Fibroblast of skin of scalp (primary cell): ENCODE measurements at regions not wholly inside any gene's neighbourhood (a gene's known extent, or its start where the extent isn't known, plus 50 kb on each side); places are given as distances from the start of the nearest gene placed in this dataset.
"Not testable (repeated sequence)": the region's sequence is repeated elsewhere in the genome, so short reads cannot be mapped to it uniquely, and the experiment has no call there.

Source experiments
- DNase-seq: peaks from one replicate; pipeline ENCODE4 v3.0.0-alpha.2; 2013

DNA sequence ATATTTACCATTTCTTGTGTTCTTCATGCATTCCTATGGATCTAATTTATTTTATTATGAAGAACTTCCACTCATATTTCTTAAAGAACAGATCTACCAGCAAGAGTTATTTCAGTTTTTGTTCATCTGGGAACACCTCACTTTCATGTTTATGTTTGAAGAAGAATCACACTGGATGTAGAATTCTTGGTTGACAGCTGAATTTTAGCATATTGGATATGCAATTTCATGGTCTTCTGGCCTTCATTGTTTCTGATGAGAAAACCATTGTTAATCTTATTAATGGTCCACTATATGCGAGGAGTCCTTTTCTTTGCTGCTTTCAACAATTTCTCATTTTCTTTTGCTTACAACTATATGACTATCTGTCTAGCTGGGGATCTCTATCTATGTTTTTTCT, 189.2 kb downstream of the UXS1 start:
- DNase-seq: no peak

DNA sequence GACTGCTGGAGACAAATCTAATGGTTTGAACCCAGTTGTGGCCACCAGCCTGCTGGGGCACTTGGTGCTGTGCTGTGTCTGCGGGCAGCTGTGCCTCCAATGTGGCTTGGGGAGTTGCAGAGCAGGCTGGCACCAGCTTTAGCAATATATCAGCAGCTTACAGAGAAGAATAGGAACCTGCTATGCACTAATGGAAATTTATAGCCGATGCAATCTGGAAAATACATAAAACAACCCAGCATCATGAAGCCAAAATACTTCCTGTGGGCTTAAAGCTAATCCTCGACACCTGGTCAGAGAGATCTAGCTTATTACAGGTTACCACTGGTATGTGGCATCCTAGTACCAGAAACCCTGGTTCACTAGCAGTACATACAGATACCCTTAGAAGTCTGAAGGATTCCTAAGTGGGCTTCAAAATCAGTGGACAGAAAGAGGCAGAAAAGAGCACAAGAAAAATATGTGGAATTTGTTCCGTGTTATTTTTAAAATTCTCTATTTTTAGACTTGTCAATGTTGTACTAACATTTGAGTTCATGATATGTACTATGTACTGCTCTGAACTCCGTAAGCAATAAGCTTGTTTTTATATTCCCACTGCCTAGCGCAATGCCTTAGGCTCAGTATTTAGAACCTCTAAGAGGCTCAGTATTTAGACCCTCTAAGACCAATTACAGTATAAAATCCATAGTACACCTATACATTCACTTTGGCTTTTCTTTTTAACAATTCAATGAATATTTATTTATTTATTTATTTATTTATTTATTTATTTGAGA, 194.7 kb downstream of the UXS1 start:
- DNase-seq: no peak

- no peak for DNase-seq
These were observed 196.4 kb downstream of the UXS1 start for GRCh38 chr2:105997711-105998110.

DNA sequence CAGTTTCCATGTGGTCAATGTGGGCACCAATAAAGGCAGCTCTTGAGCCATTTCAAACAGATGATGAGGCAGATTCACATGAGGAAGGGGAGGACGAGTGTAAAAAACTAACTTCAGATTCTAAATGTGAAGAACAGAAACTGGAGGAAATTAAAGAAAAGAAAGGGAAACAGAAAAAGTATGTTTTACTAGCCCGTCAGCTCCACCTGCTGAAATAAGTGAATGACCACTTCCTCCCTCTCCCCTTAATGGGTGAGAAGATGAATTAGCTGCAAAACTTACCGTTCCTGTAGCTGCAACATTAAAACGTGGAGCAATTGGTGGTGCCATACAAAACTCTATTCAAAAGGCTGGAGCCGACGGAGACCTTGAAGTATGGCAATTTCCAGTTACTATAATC, 203.5 kb downstream of the UXS1 start:
- no peak for DNase-seq

GRCh38 chr2:105989803-105990202, 204.3 kb downstream of the UXS1 start:
- DNase-seq: not testable (repeated sequence)

DNA sequence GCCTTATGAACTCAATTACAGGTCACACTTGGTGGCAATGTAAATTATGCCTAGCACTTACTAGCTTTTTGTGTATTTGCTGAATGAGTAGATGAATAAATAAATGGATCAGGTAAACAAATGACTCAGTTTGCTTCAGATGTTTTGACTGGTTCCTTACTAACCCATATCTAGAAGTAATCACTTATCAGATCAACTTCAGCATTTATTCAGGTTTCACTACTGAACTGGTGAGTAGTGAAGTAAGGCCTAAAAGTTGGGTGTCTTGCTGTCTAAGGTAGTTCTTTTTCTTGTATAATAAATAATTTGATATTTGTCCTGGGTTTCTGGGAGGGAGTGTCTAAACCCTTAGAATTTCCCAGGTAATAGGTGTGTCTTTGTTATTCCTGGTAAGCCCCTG, 205.0 kb downstream of the UXS1 start:
- no peak for DNase-seq

DNA sequence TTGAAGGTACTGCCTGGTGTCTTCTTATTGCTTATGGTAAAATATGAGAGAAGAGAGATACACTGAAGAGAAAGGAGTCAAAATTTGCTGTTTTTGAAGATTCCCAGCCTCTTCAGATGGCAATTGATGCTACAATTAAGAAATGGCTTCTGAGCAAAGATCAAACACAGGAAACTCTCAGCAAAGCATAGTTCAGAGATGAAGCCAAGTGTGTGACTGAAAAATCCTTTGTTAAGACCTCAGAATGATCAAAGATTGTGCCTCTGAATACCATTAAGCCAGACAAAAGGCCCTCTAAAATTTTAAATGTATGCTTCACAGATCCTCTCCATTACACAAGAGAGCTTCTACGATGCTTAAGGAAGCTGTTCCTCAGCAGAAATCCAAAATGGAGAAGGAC, 216.3 kb downstream of the UXS1 start:
- DNase-seq: no peak

- DNase-seq: peak; percentile 74
These were observed 216.9 kb downstream of the UXS1 start for GRCh38 chr2:105977212-105977611.

DNA sequence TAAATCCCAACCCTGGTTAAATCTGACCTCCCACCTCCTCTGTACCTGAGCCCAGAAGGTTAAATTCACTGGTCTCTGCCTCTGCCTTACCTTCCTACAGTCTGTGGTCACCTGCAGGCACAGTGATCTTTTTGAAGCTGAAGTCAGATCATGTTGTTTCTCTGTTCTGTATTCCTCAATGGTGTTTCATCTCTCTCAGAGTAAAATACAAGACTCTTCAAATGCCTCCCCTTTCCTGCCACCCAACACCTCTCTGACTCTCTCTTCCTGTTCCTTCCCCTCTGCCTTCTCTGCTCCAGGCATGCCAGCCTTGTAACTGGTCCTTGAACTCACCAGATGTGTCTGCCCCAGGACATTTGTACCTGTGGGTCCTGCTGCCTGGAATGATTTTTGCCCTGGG, 219.3 kb downstream of the UXS1 start:
- no peak for DNase-seq

DNA sequence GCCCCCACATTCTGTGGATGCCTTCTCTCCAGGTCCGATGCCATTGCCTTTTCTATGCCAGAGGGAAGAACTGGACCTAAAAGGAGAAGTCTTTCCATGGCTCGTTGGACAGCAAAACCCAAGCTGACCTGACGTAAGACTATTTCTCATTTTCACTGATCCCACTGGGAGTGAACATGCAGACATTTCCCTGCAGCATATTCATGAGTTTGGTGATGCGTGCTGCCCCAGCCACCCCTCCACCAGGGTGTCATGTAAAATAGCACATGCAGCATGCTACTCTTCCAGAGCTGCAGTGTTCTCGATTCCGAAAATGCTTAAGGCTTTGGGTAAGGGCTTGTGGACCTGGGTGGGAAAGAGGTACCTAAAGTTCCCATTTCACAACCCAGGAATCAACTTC, 221.2 kb downstream of the UXS1 start:
- no peak for DNase-seq

- no peak for DNase-seq
These were observed 221.9 kb downstream of the UXS1 start for GRCh38 chr2:105972246-105972645.

- DNase-seq: no peak
These were observed 224.5 kb downstream of the UXS1 start for GRCh38 chr2:105969552-105969951.

DNA sequence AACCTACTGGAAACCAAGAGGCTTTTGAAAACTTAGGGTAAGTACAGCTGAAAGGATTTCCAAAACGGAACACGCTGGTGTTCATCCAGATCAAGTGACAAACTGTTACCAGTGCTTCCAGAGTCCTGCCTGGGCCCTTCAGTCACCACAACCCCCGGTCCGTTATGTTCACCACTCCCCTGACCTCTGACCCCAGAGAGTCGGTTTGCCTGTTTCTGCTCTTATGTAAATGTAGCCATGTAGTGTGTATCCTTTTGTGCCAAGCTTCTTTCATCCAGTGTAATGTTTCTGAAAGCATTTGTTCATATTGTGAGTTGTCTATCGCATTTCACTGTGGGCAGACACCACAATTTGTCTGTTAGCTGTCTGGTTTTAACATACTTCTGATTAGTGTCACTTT, 217.5 kb downstream of the NCK2 start:
- DNase-seq: no peak

DNA sequence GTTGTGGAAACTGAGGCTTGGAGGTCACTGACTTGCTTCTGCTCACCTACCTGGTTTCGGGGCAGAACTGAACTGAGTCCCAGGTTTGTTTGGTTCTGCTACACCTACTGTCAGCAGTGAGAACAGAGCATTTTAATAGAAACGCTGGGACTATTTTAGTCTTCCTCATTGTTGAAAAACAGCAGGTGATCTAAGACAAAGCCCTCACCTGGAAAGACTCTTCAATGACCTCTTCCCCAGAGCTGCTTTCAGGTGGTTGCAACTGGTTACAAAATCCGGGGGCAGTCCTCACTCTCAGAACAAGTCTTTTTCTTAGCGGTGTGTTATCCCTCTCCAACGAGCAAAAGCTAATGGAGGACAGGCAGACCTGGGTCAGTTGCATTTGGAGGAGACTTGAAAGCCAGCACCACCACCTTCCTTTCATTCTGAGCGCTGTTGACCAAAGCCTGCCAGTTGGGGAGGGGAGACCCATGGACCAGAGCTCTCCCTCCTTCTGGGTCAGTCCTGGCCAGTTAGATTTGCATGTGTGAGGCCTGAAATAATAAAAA, 217.0 kb downstream of the NCK2 start:
- DNase-seq: no peak

DNA sequence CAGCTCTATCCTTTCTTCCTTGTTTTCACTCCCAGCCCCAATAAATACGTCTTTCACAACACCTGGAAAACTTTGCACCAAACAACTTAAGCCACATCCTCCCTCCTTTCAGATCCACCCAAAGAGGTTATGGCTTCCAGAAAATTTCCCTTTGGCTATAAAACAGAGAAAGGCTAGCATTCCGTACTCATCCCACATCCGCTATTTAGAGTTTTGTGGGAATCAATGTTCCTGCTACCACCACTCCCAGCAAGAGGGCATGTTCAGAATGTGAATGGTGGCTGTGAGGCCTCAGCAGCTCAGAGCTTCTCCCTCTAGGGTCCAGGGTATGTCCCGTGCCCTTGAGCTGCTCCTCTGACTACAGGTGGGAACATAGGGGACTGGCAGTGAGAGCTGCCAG, 214.6 kb downstream of the NCK2 start:
- DNase-seq: no peak

DNA sequence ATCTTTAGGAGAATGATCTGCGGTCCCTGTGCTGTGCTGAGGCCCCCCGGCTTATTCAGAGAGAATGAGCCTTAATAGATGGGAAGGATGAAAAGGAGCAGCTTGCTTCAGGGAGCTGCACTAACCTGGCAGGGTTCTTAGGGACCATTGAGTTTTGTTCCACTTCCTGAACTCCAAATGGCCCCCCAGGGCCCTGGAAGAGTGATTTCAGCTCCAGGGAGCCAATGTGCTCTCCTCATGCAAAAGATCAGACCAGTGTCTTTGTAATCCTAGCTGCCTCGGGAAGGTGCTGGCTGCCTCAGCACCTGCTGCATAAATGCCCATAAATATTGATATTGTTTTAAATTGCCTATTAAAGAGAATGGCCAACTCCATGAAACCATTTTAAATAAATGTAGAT, 210.2 kb downstream of the NCK2 start:
- DNase-seq: no peak

DNA sequence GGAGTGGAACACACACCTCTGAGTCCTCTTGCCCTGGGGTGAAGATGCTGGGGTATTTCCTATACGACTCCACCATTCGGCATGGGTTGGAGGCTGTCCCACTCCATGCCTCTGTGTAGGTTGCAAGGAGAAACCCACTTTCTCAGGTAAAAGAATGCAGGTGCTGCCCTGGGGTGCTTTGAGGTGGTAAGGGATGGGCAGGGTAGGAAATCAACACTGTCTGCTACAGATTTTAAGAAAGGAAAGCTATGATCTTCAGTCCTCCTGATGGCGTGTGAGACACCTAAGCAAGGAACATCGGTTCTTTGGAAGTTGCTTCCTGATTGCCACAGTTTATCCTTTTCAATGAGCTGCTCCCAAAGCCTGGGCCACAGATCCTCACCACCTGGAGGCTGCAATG, 209.2 kb downstream of the NCK2 start:
- DNase-seq: no peak

DNA sequence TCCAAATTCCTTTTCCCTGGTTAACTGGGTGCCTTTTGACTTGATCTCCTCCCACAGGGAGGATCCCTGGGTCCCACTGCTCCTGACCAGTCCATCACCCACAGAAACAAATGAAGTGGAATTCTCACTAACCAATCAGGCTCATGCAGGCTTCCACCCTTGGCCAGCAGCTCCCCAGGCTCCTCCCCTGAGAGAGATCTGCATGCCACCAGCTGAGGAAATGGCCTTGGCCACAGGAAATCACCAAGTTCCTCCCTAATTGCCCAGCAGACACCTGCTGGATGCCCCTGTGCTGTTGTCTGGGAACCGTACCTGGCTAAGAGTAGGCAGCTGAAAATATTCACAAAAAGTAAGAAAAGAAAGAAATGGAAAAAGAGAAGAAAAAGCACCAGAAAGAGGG, 207.4 kb downstream of the NCK2 start:
- DNase-seq: no peak

DNA sequence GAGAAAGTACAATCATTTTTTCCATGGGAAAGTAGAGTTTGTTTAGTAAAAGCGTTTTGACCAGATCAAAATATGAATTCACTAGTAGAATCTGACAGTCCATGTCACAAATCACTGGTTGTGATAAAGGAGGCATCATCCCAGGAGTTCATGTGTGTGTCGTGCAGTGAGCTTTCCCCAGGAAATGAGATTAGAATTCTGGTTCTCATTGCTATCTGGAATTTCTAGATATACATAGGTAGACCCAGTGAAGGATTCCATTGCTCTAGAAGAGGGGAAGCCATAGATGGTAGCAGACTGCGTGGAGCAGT, 206.6 kb downstream of the NCK2 start:
- DNase-seq: no peak

DNA sequence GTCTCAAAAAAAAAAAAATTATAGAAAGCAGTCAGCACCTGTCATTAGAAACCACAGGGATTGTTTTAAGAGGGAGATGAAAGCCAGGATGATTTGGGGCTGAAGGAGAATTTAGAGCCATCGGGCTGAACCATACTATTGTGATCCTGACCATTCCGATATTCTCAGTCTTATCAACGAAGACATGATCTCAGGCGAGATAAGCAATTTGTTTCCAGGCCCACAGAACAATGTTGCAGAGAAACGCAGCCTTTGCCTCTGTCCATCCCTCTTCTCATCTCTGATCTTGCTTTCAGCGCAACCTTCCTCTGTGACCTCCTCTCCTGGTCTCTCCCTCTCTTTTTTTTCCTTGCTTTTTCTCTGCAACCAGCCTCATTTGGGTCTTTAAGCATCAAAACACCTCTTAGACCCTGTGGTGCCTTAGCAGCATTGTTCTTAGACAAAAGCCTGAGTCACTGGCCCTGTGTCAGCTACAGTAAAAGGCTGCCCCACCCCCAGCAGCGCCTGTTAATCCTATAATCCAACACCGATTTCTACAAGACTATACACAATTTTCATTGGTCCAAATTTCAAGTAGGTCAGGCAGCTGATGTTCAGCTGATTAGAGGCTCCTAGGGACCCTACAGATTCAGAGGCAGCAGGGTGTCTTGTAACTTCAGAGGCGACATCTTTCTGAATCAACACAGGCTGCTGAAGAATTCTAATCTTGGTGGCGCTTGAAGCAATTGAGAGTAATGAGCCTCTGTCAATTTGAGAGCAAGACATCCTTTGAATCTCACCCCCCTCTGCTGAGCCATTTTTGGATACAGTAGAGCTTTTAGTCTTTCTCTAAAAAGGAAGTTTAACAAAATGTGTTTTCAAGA, 206.0 kb downstream of the NCK2 start:
- no peak for DNase-seq

- DNase-seq: no peak
These were observed 199.3 kb downstream of the NCK2 start for GRCh38 chr2:105943977-105944376.
